Endothelial cell (in vitro differentiated cells): ENCODE measurements at regions not wholly inside any gene's neighbourhood (a gene's known extent, or its start where the extent isn't known, plus 50 kb on each side); places are given as distances from the start of the nearest gene placed in this dataset.

ENCODE experiments used
- DNase-seq: peaks from one replicate; pipeline ENCODE4 v3.0.0; 2021; ENCODE audit warnings: low spot score
- H3K27ac Mint-ChIP-seq: one replicate; pipeline ENCODE4 v1.8.0; 2021; ENCODE audit warnings: mixed read lengths, inconsistent platforms; ENCODE audit not compliant: unreplicated experiment
- H3K27me3 Mint-ChIP-seq: one replicate; pipeline ENCODE4 v1.8.0; 2021; ENCODE audit warnings: mild to moderate bottlenecking, moderate library complexity, mixed read lengths, inconsistent platforms; ENCODE audit not compliant: unreplicated experiment
- H3K36me3 Mint-ChIP-seq: one replicate; pipeline ENCODE4 v1.8.0; 2021; ENCODE audit warnings: mild to moderate bottlenecking, low read depth, mixed read lengths, inconsistent platforms; ENCODE audit not compliant: unreplicated experiment
- H3K4me1 Mint-ChIP-seq: one replicate; pipeline ENCODE4 v1.8.0; 2021; ENCODE audit warnings: mild to moderate bottlenecking, mixed read lengths, inconsistent platforms; ENCODE audit not compliant: unreplicated experiment
- H3K4me3 Mint-ChIP-seq: one replicate; pipeline ENCODE4 v1.8.0; 2021; ENCODE audit warnings: mild to moderate bottlenecking, mixed read lengths, inconsistent platforms; ENCODE audit not compliant: unreplicated experiment
- H3K9me3 Mint-ChIP-seq: one replicate; pipeline ENCODE4 v1.8.0; 2021; ENCODE audit warnings: mixed read lengths, inconsistent platforms; ENCODE audit not compliant: unreplicated experiment
- TF ChIP-seq, protein P1 (sequence below): fragments of 200-600 bp; sonication (generic); IDR thresholded peaks from one replicate; pipeline ENCODE4 v1.5.0; 2021; ENCODE audit warnings: antibody characterized with exemption; ENCODE audit not compliant: unreplicated experiment

DNA sequence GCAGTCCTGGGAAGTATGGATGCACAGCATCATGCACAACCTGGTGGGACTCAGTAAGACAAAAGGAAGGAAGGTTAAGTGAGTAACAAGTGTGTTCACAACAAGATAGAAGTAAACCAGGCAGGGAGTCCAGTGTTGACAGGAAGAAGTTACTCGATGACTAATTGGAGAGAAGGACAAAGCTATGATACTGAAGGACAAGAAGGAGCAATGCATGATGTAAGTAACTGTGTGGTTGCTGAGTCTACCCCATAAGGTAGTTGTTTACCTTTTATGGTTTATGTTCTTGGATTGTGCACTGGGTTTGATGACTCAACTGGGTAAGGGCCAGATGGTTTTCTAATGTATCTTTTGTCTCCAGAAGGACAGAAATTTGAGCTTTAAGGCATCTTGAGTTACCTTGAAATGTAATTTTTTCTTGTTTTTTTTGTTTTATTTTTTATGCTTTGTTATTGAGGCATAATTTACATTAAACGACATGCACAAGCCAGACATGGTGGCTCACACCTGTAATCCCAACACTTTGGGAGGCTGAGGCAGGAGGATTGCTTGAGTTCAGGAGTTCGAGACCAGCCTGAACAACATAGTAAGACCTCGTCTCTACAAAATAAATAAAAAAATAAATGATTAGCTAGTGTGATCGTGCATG is 89.2 kb upstream of the CAST start:
- no peak overlapping the region for H3K4me3 Mint-ChIP-seq
- no peak for DNase-seq

DNA sequence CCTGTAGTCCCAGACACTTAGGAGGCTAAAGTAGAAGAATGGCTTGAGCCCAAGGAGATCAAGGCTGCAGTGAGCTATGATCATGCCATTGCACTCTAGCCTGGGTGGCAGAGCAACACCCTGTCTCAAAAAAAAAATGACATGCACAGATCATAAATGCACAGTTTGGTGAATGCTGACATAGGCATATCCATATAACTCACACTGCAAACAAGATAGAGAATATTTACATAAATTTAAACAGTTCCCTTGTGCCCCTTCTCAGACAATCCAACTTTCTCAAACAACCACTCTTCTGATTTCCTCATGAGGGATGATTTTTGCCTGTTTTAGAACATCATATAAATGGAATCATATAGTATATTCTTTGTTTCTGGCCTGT is 88.7 kb upstream of the CAST start:
- H3K36me3 Mint-ChIP-seq: no peaks in the 10 kb centered on the region
- peaks cover 10% of the 10 kb centered on the region for H3K4me1 Mint-ChIP-seq
- no peaks in the 10 kb centered on the region for H3K27me3 Mint-ChIP-seq
- H3K9me3 Mint-ChIP-seq: no peaks in the 10 kb centered on the region
- TF ChIP-seq, protein P1, sequence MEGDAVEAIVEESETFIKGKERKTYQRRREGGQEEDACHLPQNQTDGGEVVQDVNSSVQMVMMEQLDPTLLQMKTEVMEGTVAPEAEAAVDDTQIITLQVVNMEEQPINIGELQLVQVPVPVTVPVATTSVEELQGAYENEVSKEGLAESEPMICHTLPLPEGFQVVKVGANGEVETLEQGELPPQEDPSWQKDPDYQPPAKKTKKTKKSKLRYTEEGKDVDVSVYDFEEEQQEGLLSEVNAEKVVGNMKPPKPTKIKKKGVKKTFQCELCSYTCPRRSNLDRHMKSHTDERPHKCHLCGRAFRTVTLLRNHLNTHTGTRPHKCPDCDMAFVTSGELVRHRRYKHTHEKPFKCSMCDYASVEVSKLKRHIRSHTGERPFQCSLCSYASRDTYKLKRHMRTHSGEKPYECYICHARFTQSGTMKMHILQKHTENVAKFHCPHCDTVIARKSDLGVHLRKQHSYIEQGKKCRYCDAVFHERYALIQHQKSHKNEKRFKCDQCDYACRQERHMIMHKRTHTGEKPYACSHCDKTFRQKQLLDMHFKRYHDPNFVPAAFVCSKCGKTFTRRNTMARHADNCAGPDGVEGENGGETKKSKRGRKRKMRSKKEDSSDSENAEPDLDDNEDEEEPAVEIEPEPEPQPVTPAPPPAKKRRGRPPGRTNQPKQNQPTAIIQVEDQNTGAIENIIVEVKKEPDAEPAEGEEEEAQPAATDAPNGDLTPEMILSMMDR: no peak
- DNase-seq: no peak
- no peak overlapping the region for H3K4me3 Mint-ChIP-seq
- no peak overlapping the region for H3K27ac Mint-ChIP-seq

More for the DNA sequence above, 89.2 kb upstream of the CAST start:
- Mint-ChIP-seq H3K36me3 (no peaks in the 10 kb centered on the region), H3K27ac (no peak overlapping the region), H3K4me1 (peaks cover 12% of the 10 kb centered on the region), H3K9me3 (no peaks in the 10 kb centered on the region), H3K27me3 (no peaks in the 10 kb centered on the region)
- TF ChIP-seq, protein P1: no peak

DNA sequence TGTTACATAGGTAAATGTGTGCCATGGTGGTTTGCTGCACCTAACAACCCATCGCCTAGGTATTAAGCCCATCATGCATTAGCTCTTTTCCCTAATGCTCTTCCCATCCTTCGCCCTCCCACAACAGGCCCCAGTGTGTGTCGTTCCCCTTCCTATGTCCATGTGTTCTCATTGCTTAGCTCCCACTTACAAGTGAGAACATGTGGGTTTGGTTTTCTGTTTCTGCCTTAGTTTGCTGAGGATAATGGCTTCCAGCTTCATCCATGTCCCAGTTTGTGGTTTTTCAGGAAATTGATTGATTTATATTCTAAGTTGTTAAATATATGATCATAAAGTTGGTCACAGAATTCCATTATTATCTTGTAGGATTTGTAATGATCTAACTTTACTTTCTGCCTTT is 85.3 kb upstream of the CAST start:
- Mint-ChIP-seq H3K9me3 (no peaks in the 10 kb centered on the region), H3K36me3 (no peaks in the 10 kb centered on the region), H3K4me3 (no peak overlapping the region), H3K27me3 (no peaks in the 10 kb centered on the region), H3K27ac (no peak overlapping the region), H3K4me1 (no peaks in the 10 kb centered on the region)
- DNase-seq: no peak
- TF ChIP-seq, protein P1: no peak

DNA sequence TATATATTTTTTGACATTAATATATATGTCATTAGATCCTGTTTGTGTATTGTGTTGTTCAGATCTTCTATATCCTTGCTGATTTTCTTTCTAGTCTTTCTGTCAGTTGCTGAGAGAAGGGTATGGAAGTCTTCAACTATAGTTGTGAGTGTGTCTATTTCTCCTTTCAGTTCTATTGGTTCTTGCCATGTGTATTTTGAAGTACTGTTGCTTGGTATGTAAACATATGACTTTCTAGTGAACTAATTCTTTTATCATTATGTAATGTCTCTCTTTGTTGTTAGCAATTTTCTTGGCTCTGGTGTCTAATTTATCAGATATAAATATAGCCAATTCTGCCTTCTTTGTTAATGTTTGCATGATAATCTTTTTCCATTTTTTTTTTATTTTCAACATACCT is 84.3 kb upstream of the CAST start:
- Mint-ChIP-seq H3K27ac (no peak overlapping the region), H3K4me1 (no peaks in the 10 kb centered on the region), H3K9me3 (no peaks in the 10 kb centered on the region), H3K4me3 (no peak overlapping the region), H3K27me3 (no peaks in the 10 kb centered on the region), H3K36me3 (no peaks in the 10 kb centered on the region)
- TF ChIP-seq, protein P1: no peak
- no peak for DNase-seq

DNA sequence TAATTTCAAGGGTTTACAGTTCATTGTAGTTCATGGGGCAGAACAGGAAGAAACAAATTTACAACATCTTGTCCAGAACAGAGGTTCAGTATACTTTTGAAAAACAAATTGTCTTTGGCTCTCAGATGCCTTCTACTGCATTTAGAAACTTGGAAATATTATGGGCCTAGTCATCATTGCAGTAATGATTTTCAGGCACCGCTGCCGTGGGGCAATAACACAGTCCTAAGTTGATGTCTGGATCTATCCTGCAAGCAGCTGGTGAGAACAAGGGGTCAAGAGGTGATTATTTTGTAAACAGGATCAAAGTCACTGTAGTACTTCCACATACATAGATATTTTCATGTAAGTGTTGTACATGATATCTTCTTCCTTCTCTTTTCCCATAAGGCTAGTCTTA is 82.5 kb upstream of the CAST start:
- Mint-ChIP-seq H3K4me1 (peaks cover 8% of the 10 kb centered on the region), H3K4me3 (no peak overlapping the region), H3K27ac (no peak overlapping the region), H3K27me3 (no peaks in the 10 kb centered on the region), H3K36me3 (no peaks in the 10 kb centered on the region), H3K9me3 (no peaks in the 10 kb centered on the region)
- DNase-seq: no peak
- TF ChIP-seq, protein P1: no peak
